Fibroblast of the aortic adventitia (primary cell): ENCODE measurements at regions not wholly inside any gene's neighbourhood (a gene's known extent, or its start where the extent isn't known, plus 50 kb on each side); places are given as distances from the start of the nearest gene placed in this dataset.
"Not testable (repeated sequence)": the region's sequence is repeated elsewhere in the genome, so short reads cannot be mapped to it uniquely, and the experiment has no call there.

ENCODE experiments used
- DNase-seq: peaks from one replicate; pipeline ENCODE4 v3.0.0-alpha.2; 2010; ENCODE audit warnings: low read depth
- H3K4me3 ChIP-seq: 2 replicates; pipeline ENCODE4 v1.5.1; 2011; ENCODE audit warnings: low read depth, mild to moderate bottlenecking, control low read depth, low read length, moderate library complexity
- CTCF ChIP-seq: IDR thresholded peaks from 2 replicates; pipeline ENCODE4 v1.5.1; 2011; ENCODE audit warnings: mild to moderate bottlenecking, low read length, control low read depth, inconsistent platforms; ENCODE audit not compliant: insufficient read depth

- H3K4me3 ChIP-seq, result no peak overlapping the region
- DNase-seq, result no peak
- no peak for TF ChIP-seq CTCF
Measured at GRCh38 chr4:92021788-92022187, 282.0 kb upstream of the GRID2 start.

GRCh38 chr4:92028830-92029229 lies 274.9 kb upstream of the GRID2 start:
- not testable (repeated sequence) for DNase-seq, H3K4me3 ChIP-seq

- no peak overlapping the region for H3K4me3 ChIP-seq
- no peak for DNase-seq
- TF ChIP-seq CTCF, result no peak
Measured at GRCh38 chr4:92031825-92032224, 271.9 kb upstream of the GRID2 start.

GRCh38 chr4:92035666-92036065 lies 268.1 kb upstream of the GRID2 start:
- DNase-seq, result no peak
- H3K4me3 ChIP-seq, result no peak overlapping the region
- TF ChIP-seq CTCF, result no peak

GRCh38 chr4:92045718-92046117 lies 258.0 kb upstream of the GRID2 start:
- no peak for TF ChIP-seq CTCF

GRCh38 chr4:92047209-92047875 lies 256.4 kb upstream of the GRID2 start:
- DNase-seq, result peak; percentile 54
- peak; percentile 16 for TF ChIP-seq CTCF
- H3K4me3 ChIP-seq, result no peak overlapping the region

More at GRCh38 chr4:92045718-92046117, 258.0 kb upstream of the GRID2 start:
- no peak for DNase-seq
- H3K4me3 ChIP-seq, result no peak overlapping the region

GRCh38 chr4:92050875-92051274 lies 252.9 kb upstream of the GRID2 start:
- no peak for TF ChIP-seq CTCF
- H3K4me3 ChIP-seq, result no peak overlapping the region
- DNase-seq, result no peak
